CD4-positive, alpha-beta T cell (primary cell): ENCODE measurements at regions not wholly inside any gene's neighbourhood (a gene's known extent, or its start where the extent isn't known, plus 50 kb on each side); places are given as distances from the start of the nearest gene placed in this dataset.

Source experiments
- ATAC-seq: fragments of 200-7000 bp; cut with Tn5 transposase; one replicate; pipeline ENCODE4 v1.10.0; 2022; ENCODE audit warnings: mild to moderate bottlenecking; ENCODE audit not compliant: poor library complexity
- CTCF ChIA-PET: fragments of 350-600 bp; sonication (Branson Sonifier 250); formaldehyde crosslinking; loops from one replicate; lab custom pipeline; 2021; ENCODE audit warnings: antibody characterized with exemption, inconsistent platforms; lab: Charles Lee
- POLR2A ChIA-PET: fragments of 350-600 bp; sonication (Branson Sonifier 250); formaldehyde crosslinking; loops from one replicate; lab custom pipeline; 2021; ENCODE audit warnings: antibody characterized with exemption, inconsistent platforms; lab: Charles Lee
- DNase-seq, 14 experiments: peaks; one replicate each; pipeline ENCODE4 v3.0.0-alpha.2; 2013 to 2020; ENCODE audit warnings: mixed read lengths in 2 of 14
- H3K27ac ChIP-seq, 2 donors: one replicate each; pipeline versions ENCODE4 v1.5.1 to v1.7.0; 2013; ENCODE audit warnings: low read length in 2 of 2, low read depth in 1 of 2, mild to moderate bottlenecking in 1 of 2
- H3K27me3 ChIP-seq, 2 experiments: 1 replicate in 1 of 2; 2 replicates in 1 of 2; pipeline versions ENCODE4 v1.6.1 to v1.7.0; 2013; ENCODE audit warnings: low read length in 2 of 2, control low read depth in 1 of 2, mild to moderate bottlenecking in 1 of 2, moderate library complexity in 1 of 2; ENCODE audit not compliant: insufficient read depth in 2 of 2, control insufficient read depth in 1 of 2
- H3K36me3 ChIP-seq: one replicate; pipeline ENCODE4 v1.6.1; 2013; ENCODE audit warnings: low read length, control low read depth; ENCODE audit not compliant: insufficient read depth
- H3K4me1 ChIP-seq: one replicate; pipeline ENCODE4 v1.6.1; 2013; ENCODE audit warnings: low read length, control low read depth; ENCODE audit not compliant: insufficient read depth
- H3K4me3 ChIP-seq: one replicate; pipeline ENCODE4 v1.5.1; 2013; ENCODE audit warnings: mild to moderate bottlenecking, low read length, moderate library complexity
- H3K9me3 ChIP-seq, 2 experiments: 1 replicate in 1 of 2; 2 replicates in 1 of 2; pipeline versions ENCODE4 v1.6.1 to v1.7.0; 2013; ENCODE audit warnings: low read length in 2 of 2, mild to moderate bottlenecking in 2 of 2, control low read depth in 1 of 2, moderate library complexity in 1 of 2; ENCODE audit not compliant: control insufficient read depth in 1 of 2, insufficient read depth in 1 of 2
- H3K27ac Mint-ChIP-seq: one replicate; pipeline ENCODE4 v1.8.0; 2020; ENCODE audit warnings: mixed read lengths
- H3K27me3 Mint-ChIP-seq: one replicate; pipeline ENCODE4 v1.8.0; 2021; ENCODE audit warnings: mixed read lengths
- H3K36me3 Mint-ChIP-seq: one replicate; pipeline ENCODE4 v1.8.0; 2021; ENCODE audit warnings: low read depth, mixed read lengths
- H3K4me1 Mint-ChIP-seq: one replicate; pipeline ENCODE4 v1.8.0; 2021; ENCODE audit warnings: low read depth, mixed read lengths
- H3K4me3 Mint-ChIP-seq: one replicate; pipeline ENCODE4 v1.8.0; 2020; ENCODE audit warnings: mild to moderate bottlenecking, mixed read lengths
- H3K9me3 Mint-ChIP-seq: one replicate; pipeline ENCODE4 v1.8.0; 2020; ENCODE audit warnings: mixed read lengths
- intact Hi-C, 2 experiments: fragments of 100-400 bp; cut with DNase I in 1 of 2; cut with micrococcal nuclease in 1 of 2; formaldehyde crosslinking; loops; one replicate each; pipeline versions ENCODE4 v1.15.1 to v1.9.0; 2023 to 2025; cut with DNase I, micrococcal nuclease
- TF ChIP-seq, protein P1 (sequence below): fragments of 200-600 bp; IDR thresholded peaks from one replicate; pipeline ENCODE4 v1.8.0; 2022; ENCODE audit warnings: antibody characterized with exemption, mild to moderate bottlenecking

DNA sequence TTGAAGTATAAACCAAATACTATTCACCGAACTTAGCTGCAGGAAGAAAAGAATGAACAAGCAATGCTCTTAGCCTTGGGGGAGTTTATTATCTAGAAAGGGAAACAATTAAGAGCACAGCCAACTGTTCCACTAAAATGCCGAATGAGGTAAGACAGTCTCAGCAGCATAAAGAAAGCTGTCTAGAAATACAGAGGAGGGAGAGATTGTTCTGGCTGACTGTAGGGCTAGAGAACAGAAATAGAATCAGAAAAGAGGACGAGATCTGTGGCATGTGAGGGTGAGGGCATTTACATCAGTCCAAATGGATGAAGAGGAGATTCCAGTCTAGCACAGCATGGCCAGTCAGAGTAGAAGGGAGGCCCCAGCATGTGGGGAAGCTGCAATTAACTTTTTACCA is 56.8 kb upstream of the TNFRSF19 start:
- H3K36me3 Mint-ChIP-seq, result no peaks in the 10 kb centered on the region
- Histone ChIP-seq H3K4me1 (no peaks in the 10 kb centered on the region), H3K36me3 (no peaks in the 10 kb centered on the region), H3K27ac (no peak overlapping the region), H3K27me3 (peaks cover 4 to 11% of the 10 kb centered on the region in 2 experiments), H3K4me3 (no peak overlapping the region), H3K9me3 (no peaks in the 10 kb centered on the region)
- DNase-seq (no peak), ATAC-seq (no peak)
- TF ChIP-seq, protein P1, sequence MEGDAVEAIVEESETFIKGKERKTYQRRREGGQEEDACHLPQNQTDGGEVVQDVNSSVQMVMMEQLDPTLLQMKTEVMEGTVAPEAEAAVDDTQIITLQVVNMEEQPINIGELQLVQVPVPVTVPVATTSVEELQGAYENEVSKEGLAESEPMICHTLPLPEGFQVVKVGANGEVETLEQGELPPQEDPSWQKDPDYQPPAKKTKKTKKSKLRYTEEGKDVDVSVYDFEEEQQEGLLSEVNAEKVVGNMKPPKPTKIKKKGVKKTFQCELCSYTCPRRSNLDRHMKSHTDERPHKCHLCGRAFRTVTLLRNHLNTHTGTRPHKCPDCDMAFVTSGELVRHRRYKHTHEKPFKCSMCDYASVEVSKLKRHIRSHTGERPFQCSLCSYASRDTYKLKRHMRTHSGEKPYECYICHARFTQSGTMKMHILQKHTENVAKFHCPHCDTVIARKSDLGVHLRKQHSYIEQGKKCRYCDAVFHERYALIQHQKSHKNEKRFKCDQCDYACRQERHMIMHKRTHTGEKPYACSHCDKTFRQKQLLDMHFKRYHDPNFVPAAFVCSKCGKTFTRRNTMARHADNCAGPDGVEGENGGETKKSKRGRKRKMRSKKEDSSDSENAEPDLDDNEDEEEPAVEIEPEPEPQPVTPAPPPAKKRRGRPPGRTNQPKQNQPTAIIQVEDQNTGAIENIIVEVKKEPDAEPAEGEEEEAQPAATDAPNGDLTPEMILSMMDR, result no peak
- CTCF ChIA-PET, result no interaction called here
- H3K27me3 Mint-ChIP-seq, result peaks cover 60% of the 10 kb centered on the region
- intact Hi-C loops, result no loop called here
- no peaks in the 10 kb centered on the region for H3K9me3 Mint-ChIP-seq
- no peaks in the 10 kb centered on the region for H3K4me1 Mint-ChIP-seq
- POLR2A ChIA-PET, result no interaction called here
- no peak overlapping the region for H3K27ac Mint-ChIP-seq
- no peak overlapping the region for H3K4me3 Mint-ChIP-seq

- Histone ChIP-seq H3K27me3 (peaks cover 4 to 14% of the 10 kb centered on the region in 2 experiments), H3K36me3 (no peaks in the 10 kb centered on the region), H3K4me3 (no peak overlapping the region), H3K9me3 (no peaks in the 10 kb centered on the region), H3K27ac (no peak overlapping the region), H3K4me1 (no peaks in the 10 kb centered on the region)
- ATAC-seq (no peak), DNase-seq (no peak)
- no peaks in the 10 kb centered on the region for H3K36me3 Mint-ChIP-seq
- H3K27me3 Mint-ChIP-seq, result peaks cover 60% of the 10 kb centered on the region
- no peaks in the 10 kb centered on the region for H3K9me3 Mint-ChIP-seq
- ChIA-PET CTCF (no interaction called here), POLR2A (no interaction called here)
- H3K4me3 Mint-ChIP-seq, result no peak overlapping the region
- H3K27ac Mint-ChIP-seq, result no peak overlapping the region
- no peaks in the 10 kb centered on the region for H3K4me1 Mint-ChIP-seq
- intact Hi-C loops, result no loop called here
- TF ChIP-seq, protein P1, result no peak
These were observed 56.1 kb upstream of the TNFRSF19 start for GRCh38 chr13:23514076-23514475.

- H3K27me3 ChIP-seq, result peaks cover 4 to 14% of the 10 kb centered on the region in 2 experiments
- Mint-ChIP-seq H3K27me3 (peaks cover 57% of the 10 kb centered on the region), H3K36me3 (no peaks in the 10 kb centered on the region), H3K4me3 (no peak overlapping the region), H3K4me1 (no peaks in the 10 kb centered on the region), H3K27ac (no peak overlapping the region), H3K9me3 (no peaks in the 10 kb centered on the region)
- ATAC-seq, result no peak
- POLR2A ChIA-PET, result no interaction called here
- H3K4me3 ChIP-seq, result no peak overlapping the region
- no peak overlapping the region for H3K27ac ChIP-seq
- CTCF ChIA-PET, result no interaction called here
- intact Hi-C loops, result no loop called here
- no peaks in the 10 kb centered on the region for H3K4me1 ChIP-seq
- H3K36me3 ChIP-seq, result no peaks in the 10 kb centered on the region
- TF ChIP-seq, protein P1, result no peak
- no peaks in the 10 kb centered on the region for H3K9me3 ChIP-seq
- DNase-seq, result no peak
These were observed 55.1 kb upstream of the TNFRSF19 start for GRCh38 chr13:23515116-23515515.
